HG02970 (cell line): ENCODE measurements at regions not wholly inside any gene's neighbourhood (a gene's known extent, or its start where the extent isn't known, plus 50 kb on each side); places are given as distances from the start of the nearest gene placed in this dataset.

Source experiments
- ATAC-seq: cut with Tn5 transposase; IDR thresholded peaks from one replicate; pipeline ENCODE4 v1.9.1; 2021; ENCODE audit warnings: mild to moderate bottlenecking, moderate library complexity, moderate number of reproducible peaks; ENCODE audit not compliant: unreplicated experiment, low FRiP score

DNA sequence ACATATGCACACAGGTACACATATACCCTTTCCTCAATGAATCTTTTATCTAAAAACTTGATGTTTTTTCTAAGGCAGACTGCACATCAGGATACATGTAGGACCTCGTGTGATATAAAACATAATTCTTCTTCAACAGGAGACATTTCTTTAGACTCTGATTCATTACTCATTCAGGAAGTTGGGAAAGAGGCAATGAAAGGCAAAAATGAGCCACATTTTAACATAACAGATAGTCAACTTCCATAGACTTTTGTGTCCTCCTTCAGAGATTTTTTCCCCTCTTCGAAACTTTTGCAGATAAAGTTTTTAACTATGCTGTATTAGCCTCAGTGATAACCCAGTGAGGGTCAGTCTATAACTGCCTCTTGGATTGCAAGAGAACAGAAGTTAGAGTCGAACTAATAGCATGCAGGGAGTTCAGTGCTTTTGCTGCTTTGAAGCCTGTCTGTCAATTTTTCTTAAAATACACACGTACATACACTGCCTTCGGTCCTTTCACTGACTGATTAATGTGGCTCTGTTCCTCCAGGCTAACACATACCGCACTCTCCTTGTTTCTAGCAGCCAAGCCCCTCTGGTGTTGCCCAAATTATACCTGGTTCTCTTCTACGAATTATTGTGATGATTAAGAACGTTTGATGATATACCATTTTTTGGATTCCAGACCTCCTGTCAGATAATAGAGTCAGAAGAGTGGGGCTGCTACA is 562.5 kb upstream of the MAP3K7 start:
- ATAC-seq = no peak

DNA sequence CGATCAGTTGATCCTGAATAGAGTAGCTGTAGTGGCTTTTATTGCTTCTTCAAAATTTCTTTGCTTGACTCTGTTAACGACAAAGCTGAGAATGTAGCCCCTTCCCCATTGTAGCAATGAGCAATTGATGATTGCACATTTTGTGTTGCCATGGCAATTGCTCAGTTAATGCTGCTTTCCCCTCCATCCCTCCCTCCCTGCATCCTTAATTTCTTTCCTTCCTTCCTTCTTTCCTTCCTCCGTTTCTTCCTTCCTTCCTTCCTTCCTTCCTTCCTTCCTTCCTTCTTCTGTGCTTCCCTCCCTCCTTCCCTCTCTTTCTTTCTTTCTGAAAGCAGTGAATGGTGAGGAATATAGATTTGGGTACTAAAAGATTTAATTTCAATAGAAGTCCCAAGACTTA is 557.3 kb upstream of the MAP3K7 start:
- ATAC-seq = no peak

DNA sequence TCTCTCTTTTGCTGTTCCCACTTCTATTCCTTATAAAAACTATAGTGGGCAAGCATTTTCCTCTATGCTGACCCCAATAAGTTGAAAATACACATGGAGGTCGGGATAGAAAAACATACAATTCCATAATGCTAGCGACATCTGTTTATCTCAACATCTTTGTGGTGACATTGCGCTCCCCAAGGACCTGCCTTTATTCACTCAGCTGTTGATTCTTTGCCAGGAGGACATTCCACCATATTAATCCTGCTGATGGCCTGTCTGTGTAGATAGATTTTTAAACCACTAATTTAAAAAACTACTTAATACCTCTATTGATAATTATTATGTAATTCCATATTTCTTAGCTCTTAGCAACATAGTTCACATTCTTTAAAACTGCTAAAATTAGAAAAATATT is 555.3 kb upstream of the MAP3K7 start:
- no peak for ATAC-seq

DNA sequence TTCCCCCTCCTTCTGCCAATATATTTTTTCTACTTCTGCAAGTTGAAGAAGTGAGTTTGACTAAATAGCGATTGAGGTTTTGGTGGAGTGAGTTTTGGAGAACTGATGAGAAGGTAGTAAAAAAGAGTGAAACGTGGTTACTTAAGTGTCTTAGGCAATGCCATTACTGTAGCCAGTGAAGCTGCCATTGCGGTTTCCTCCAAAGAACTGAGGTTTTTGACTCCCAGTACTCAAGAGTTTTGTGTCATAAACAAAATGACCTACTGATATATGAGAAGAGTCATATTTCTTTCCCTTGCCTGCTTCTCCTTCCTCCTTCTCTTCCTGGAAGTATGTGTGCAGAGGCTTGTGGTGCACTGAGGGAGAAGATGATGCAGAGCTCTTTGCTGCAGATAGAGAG is 554.5 kb upstream of the MAP3K7 start:
- no peak for ATAC-seq

- ATAC-seq = no peak
Observed at GRCh38 chr6:91140449-91140848, 553.6 kb upstream of the MAP3K7 start.

DNA sequence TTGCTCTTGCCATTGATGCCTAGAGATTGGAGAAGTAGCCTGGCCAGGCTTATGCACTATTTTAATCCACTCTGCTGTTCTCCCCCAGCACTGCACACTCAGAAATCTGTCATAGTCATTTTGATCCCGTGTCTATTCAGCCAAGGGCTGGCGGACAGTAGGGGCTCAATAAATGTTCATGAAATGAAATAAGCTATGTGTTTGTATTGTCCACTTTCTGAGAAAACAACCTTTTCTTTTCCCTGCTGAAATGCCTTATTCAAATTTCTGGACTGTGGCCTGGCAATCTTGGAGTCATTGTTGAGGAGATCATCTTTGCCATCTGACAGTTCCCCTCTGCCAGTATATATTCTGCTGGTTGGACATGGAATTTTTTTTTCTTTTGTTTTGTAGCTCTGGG is 550.4 kb upstream of the MAP3K7 start:
- ATAC-seq = no peak

- ATAC-seq = no peak
Observed at GRCh38 chr6:91135406-91136103, 548.7 kb upstream of the MAP3K7 start.

- ATAC-seq = no peak
Observed at GRCh38 chr6:91132461-91132860, 545.6 kb upstream of the MAP3K7 start.

- no peak for ATAC-seq
Observed at GRCh38 chr6:91130126-91130525, 543.3 kb upstream of the MAP3K7 start.

DNA sequence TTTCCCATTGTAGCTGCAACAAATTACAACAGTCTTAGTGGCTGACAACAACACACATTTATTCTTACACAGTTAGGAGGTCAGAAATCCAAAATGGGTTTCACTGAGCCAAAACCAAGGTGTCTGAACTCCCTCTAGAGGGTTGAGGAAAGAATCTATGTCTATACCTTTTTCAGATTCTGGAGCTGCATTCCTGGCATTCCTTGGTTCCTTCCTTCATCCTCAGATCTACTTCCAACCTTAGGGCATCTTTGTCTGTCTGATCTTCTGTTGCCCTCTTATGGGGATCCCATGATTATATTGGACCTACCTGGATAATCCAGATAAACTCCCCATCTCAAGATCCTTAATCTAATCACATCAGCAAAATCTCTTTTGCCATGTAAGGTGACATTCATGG is 540.9 kb upstream of the MAP3K7 start:
- ATAC-seq = no peak

DNA sequence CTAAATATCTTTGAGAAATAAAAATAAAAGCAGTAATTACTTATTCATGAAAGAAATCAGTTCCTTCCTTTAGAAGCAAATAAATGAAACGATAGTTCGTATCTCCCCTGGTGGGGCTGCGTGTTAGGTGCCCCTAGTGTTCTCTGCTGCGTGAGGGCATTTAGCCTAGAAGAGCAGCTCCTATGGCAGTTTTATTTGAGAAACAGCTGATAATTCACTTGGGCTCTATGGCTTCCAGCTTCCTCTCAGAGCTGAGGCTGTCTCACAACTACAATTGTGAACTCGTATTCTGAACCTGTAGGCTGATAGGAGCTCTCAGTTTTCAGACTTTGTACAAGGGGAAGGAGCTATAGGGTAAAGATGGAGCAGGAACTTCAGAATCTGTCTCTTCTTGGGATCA is 540.0 kb upstream of the MAP3K7 start:
- ATAC-seq = no peak

GRCh38 chr6:91117550-91117949 is 530.7 kb upstream of the MAP3K7 start:
- no peak for ATAC-seq

GRCh38 chr6:91114123-91114708 is 527.3 kb upstream of the MAP3K7 start:
- no peak for ATAC-seq

- ATAC-seq = no peak
Observed at GRCh38 chr6:91106083-91106482, 519.2 kb upstream of the MAP3K7 start.

DNA sequence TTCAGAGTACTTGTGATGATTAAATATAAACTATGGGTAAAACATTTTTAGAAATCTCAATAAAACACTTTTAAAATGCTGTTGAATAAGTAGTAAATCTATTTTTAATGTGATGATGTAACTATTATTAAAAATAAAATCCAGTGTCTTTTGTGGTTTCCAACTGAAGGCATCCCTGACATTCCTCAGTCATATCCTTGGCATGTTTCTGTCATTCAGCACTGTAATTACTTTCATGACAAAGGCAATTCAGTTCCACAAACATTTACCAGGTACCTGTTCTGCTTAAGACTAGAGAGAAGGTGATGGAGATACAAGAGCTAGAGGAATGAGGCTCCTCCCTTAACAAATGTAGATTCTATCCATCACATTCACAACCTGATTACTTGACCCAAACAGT is 518.7 kb upstream of the MAP3K7 start:
- no peak for ATAC-seq

DNA sequence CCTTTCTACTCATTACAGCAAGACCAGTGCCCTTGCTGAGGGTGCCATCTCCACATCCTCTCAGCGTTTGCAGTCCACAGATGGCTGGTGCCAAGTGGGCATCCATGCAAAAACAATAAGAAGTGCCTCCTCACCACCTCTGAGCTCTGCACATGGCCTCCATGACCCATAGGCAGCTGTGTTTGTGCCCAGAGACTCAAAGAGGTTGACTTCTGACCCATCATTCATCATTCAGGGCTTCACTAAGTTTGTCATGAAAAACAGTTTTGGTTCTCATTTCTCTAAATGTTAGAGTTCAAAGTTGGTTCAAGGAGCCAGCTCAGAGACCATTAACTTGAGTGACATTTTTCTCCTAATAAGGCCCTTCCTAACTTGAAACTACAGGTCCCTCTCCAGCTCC is 512.6 kb upstream of the MAP3K7 start:
- no peak for ATAC-seq

- no peak for ATAC-seq
Observed at GRCh38 chr6:91098006-91098405, 511.1 kb upstream of the MAP3K7 start.

DNA sequence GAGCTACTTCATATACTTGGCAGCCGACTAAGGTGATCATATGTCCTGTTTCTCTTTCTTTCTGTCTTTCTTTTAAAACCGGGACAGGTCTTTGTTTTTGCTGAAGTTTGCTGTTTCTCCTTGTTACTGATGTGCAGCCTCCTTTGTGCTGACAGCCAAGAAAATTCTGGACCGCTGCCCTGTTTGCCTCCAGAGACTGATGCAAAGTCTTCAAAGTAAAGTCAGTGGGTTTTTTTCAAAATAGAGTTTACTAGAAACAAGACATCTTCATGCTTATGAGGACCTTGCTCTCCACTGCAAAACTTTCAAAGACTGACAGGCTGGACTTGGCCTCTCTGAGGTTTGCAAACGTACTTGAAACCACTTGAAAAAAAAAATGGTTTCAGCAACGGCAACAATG is 510.5 kb upstream of the MAP3K7 start:
- ATAC-seq = no peak

- ATAC-seq = no peak
Observed at GRCh38 chr6:91094806-91095475, 508.1 kb upstream of the MAP3K7 start.

- ATAC-seq = no peak
Observed at GRCh38 chr6:91094341-91094740, 507.5 kb upstream of the MAP3K7 start.

GRCh38 chr6:91088976-91089375 is 502.1 kb upstream of the MAP3K7 start:
- ATAC-seq = no peak
